ENCODE measurements at regions not wholly inside any gene's neighbourhood (a gene's known extent, or its start where the extent isn't known, plus 50 kb on each side); places are given as distances from the start of the nearest gene placed in this dataset.
"Not testable (repeated sequence)": the region's sequence is repeated elsewhere in the genome, so short reads cannot be mapped to it uniquely, and the experiment has no call there.

DNA sequence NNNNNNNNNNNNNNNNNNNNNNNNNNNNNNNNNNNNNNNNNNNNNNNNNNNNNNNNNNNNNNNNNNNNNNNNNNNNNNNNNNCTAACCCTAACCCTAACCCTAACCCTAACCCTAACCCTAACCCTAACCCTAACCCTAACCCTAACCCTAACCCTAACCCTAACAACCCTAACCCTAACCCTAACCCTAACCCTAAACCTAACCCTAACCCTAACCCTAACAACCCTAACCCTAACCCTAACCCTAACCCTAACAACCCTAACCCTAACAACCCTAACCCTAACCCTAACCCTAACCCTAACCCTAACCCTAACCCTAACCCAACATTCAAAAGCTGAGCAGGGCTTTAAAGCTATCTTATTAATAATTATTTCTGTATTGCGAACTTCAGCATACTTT is 182.5 kb upstream of the FAM20C start:
- not testable (repeated sequence) for DNase-seq

GRCh38 chr7:32565-33280 is 159.6 kb upstream of the FAM20C start:
- not testable (repeated sequence) for DNase-seq

- DNase-seq, result not testable (repeated sequence)
Measured at GRCh38 chr7:35121-35541, 157.2 kb upstream of the FAM20C start.

GRCh38 chr7:36539-36938 is 155.8 kb upstream of the FAM20C start:
- DNase-seq, result not testable (repeated sequence)

- DNase-seq, result not testable (repeated sequence)
Measured at GRCh38 chr7:37656-38055, 154.7 kb upstream of the FAM20C start.

GRCh38 chr7:38444-38843 is 153.9 kb upstream of the FAM20C start:
- not testable (repeated sequence) for DNase-seq

DNA sequence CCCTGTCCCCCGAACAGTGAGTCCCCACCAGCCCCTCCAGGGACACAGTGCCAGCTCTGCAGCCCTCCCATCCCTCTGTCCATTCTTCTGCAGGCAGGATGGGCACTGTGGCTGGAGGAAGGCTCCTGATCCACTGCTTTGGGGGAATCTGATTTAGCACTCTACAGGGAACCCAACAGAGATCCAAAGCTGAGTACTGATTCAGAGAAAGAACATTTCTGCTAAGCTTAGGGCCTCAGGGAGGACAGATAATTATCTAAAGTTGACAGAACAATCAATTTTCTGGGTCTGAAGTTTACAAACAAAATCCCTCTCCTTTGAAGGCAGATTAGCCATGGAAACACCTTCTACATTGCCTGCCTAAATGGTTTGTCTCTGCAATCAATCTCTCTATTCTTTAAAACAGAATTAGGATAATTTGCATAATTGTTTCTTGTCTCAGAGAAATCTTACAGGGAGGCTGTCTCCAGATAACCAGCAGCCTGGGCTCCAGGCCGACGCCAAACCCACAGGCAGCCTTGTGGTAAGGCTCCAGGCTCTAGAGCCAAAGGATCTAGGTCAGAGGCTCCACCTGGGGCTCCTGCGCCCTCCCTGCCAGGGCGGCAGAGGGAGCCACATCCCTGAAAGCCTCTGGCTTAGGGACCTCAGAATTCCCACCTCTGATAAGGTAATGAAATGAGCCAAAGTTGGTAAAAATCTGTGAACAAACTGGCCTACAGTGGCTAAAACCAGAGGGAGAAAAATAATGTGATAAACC is 152.2 kb upstream of the FAM20C start:
- not testable (repeated sequence) for DNase-seq

GRCh38 chr7:40799-41750 is 151.3 kb upstream of the FAM20C start:
- DNase-seq, result no peak

DNA sequence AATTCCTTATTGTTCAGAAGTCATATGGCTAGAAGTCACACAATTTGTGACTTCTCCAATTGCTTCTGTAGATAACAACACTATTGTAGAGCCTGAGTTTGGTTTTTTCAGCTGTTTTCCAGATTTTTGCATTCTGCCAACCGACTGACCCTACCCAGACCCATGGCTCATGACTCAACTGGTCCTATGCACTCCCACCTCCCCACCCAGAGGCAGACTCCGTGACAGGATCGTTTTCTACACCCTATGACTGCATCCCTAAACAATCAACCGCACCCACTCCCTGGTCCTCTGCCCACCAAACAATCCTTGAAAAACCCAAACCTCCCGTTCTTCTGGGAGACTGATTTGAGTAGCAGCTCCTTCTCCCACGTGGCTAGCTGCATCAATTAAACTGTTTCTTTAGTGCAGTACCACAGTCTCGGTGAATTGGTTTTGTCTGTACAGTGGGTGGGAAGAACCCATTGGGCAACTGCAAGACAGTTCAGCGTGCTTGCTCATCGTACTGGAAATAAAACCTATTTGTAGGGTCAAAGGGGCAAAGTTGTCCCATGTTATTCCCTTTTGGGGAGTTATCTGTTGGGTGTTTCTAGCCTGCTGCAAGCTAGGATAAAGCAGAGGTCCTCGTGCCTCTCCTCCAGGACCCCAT is 150.3 kb upstream of the FAM20C start:
- no peak for DNase-seq

DNA sequence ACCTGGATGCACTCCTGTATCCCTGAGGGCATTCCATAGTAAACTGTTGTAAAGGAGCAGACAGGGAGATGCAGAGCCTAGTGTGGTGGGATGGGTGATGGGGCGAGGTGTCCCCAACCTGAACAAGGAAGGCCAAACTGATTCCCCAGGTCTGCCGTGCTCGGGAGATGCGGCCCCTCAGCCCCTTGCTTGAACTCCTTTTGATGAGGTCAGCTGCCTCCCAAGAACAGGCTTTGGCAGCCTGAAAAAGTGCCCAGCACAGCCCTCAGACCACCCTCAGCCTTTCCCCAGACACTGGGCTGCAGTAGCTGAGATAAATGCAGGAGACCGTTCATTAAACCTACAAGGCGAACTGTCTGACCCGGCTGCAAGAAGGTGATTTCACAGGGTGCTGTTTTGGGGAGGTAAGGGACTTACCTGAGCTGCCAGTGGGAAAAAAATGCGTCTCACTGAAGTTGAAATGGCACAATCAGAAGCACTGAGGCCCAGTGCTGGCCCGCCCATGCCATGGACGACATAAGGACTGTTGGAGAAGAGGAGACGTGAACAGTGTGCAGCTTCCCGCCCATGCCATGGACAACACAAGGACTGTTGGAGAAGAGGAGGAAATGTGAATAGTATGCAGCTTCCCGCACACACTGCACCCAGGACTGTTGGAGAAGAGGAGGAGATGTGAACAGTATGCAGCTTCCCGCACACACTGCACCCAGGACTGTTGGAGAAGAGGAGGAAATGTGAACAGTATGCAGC is 148.4 kb upstream of the FAM20C start:
- no peak for DNase-seq

GRCh38 chr7:44541-44896 is 147.9 kb upstream of the FAM20C start:
- no peak for DNase-seq

GRCh38 chr7:45106-46090 is 147.0 kb upstream of the FAM20C start:
- DNase-seq, result no peak

DNA sequence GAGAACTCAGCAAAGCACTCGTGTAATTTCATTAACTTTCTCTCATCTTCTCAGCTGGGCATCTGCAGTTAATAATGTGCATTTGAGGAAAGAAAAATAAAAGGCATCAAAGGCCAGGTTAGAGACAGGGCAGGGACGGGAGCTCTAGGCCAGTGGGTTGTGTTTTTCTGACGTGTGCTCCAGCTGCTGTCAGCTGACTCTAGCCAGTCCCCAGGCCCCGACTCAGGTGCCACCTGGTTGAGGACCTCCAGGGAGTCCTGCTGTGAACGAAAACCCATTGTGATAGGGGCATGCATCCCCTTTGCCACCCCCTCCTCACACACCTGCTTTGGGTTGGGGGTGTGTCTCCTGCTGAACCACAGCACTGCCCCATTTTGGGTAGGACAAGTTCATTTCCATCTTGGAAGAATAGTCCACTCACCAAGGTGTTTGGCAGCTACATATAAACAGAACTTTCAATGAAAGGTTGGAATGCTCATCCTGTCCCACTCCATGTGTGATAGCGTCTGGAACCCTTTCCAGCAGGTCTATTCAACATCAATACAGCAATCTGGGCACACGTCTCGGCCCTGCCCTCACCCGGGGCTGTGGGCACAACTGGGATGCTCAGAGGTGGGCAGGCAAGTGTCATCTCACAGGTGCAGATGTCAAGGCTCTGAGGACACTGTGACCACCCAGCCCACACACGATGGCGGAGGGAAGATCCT is 146.1 kb upstream of the FAM20C start:
- DNase-seq, result no peak

DNA sequence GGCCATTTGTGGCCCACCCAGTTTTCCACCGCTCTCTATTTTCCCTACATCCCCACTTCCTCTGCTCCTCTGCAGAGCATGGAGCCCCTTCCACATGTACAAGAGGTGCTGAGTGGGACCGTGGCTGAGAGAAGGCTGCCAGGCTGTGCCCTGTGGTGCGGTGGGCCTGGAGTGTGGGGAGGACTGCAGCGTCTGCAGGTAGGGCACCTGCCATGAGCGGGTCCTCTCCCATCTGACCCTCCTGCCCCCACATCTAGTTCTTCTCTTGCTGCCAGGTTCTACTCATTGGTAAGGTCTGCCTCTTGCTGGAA is 145.6 kb upstream of the FAM20C start:
- DNase-seq, result no peak

GRCh38 chr7:51456-52068 is 140.8 kb upstream of the FAM20C start:
- DNase-seq, result no peak

GRCh38 chr7:52100-52499 is 140.3 kb upstream of the FAM20C start:
- DNase-seq, result no peak

DNA sequence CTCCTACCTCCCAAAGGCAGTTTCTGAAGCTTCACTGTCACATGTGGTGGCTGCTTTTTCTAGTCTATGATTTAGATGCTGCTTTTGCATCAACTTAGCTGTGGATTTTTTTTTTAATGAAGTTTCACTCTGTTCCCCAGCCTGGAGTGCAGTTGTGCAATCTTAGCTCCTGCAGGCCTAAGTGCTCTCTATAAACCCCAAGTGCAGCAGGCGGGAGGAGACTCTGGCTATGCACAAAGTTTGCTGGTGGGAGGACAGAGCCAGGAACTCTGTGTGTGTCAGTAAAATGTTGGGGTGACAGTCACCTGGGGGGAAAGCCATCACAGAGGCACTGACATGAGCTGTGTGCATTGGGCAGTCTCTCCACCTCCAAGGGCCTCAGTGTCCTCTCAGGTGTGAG is 138.8 kb upstream of the FAM20C start:
- DNase-seq, result no peak

- no peak for DNase-seq
Measured at GRCh38 chr7:54615-55014, 137.8 kb upstream of the FAM20C start.

DNA sequence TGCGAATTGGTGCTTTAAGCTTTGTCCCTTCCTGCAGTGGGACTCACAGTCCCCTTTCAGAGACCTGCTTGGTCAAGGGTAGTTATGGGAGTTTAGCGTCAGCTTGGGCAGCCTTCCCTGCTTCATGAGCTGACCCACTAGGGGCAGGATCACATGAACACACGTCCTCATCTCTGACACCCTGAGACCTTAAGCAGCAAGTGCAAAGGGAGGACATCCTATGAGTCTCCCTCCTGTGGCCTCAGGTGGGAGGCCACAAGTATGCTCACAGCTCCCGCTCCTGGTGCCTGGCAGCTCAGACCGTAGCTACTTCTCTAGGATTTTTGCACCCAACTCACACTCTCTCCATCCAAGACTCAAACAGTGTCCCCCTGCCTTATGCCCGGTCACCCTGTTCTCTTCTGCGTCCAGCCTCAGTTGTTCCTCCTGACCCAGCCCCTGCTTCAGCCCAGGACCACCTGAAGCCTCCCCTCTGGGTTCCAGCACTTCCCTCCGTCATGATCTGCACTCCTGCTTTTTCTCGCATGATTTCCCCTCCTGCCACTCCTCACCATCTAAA is 136.6 kb upstream of the FAM20C start:
- no peak for DNase-seq

Data from activated CD4-positive, CD25-positive, alpha-beta regulatory T cell treated with anti-CD3 and anti-CD28 coated beads, Interleukin-2, amount 50 U/mL, for 72 hours (primary cell).